HG03460 (cell line): ENCODE measurements at regions not wholly inside any gene's neighbourhood (a gene's known extent, or its start where the extent isn't known, plus 50 kb on each side); places are given as distances from the start of the nearest gene placed in this dataset.

Experiments
- ATAC-seq: cut with Tn5 transposase; IDR thresholded peaks from one replicate; pipeline ENCODE4 v1.9.1; 2021; ENCODE audit not compliant: unreplicated experiment

- no peak for ATAC-seq
These were observed 112.2 kb upstream of the GPR26 start for GRCh38 chr10:123553810-123554430.

GRCh38 chr10:123554656-123555055 lies 111.5 kb upstream of the GPR26 start:
- no peak for ATAC-seq

- ATAC-seq, result no peak
These were observed 110.5 kb upstream of the GPR26 start for GRCh38 chr10:123555616-123556015.

- no peak for ATAC-seq
These were observed 110.1 kb upstream of the GPR26 start for GRCh38 chr10:123556049-123556448.

GRCh38 chr10:123556736-123557135 lies 109.4 kb upstream of the GPR26 start:
- no peak for ATAC-seq

GRCh38 chr10:123557366-123558108 lies 108.6 kb upstream of the GPR26 start:
- no peak for ATAC-seq

GRCh38 chr10:123558651-123559050 lies 107.5 kb upstream of the GPR26 start:
- ATAC-seq, result no peak

GRCh38 chr10:123559066-123559822 lies 106.9 kb upstream of the GPR26 start:
- ATAC-seq, result no peak

- no peak for ATAC-seq
These were observed 106.4 kb upstream of the GPR26 start for GRCh38 chr10:123559823-123560092.

- no peak for ATAC-seq
These were observed 105.6 kb upstream of the GPR26 start for GRCh38 chr10:123560301-123561140.

GRCh38 chr10:123561141-123561440 lies 105.1 kb upstream of the GPR26 start:
- no peak for ATAC-seq

GRCh38 chr10:123562387-123562786 lies 103.8 kb upstream of the GPR26 start:
- no peak for ATAC-seq

- no peak for ATAC-seq
These were observed 103.2 kb upstream of the GPR26 start for GRCh38 chr10:123562811-123563580.

- no peak for ATAC-seq
These were observed 102.6 kb upstream of the GPR26 start for GRCh38 chr10:123563581-123563855.

GRCh38 chr10:123563994-123564393 lies 102.2 kb upstream of the GPR26 start:
- ATAC-seq, result no peak

GRCh38 chr10:123564631-123565030 lies 101.5 kb upstream of the GPR26 start:
- no peak for ATAC-seq

- no peak for ATAC-seq
These were observed 100.2 kb upstream of the GPR26 start for GRCh38 chr10:123565691-123566660.

- ATAC-seq, result no peak
These were observed 98.0 kb upstream of the GPR26 start for GRCh38 chr10:123567984-123568739.

- no peak for ATAC-seq
These were observed 97.4 kb upstream of the GPR26 start for GRCh38 chr10:123568751-123569150.
